ELF-1 (cell line): ENCODE measurements at regions not wholly inside any gene's neighbourhood (a gene's known extent, or its start where the extent isn't known, plus 50 kb on each side); places are given as distances from the start of the nearest gene placed in this dataset.
A peak's percentile ranks its signal among the peaks of the same experiment; 100 is the strongest.
"Not testable (repeated sequence)": the region's sequence is repeated elsewhere in the genome, so short reads cannot be mapped to it uniquely, and the experiment has no call there.

Experiments used
- DNase-seq: peaks from one replicate; pipeline ENCODE4 v3.0.0-alpha.2; 2016; ENCODE audit warnings: low read depth, low spot score

DNA sequence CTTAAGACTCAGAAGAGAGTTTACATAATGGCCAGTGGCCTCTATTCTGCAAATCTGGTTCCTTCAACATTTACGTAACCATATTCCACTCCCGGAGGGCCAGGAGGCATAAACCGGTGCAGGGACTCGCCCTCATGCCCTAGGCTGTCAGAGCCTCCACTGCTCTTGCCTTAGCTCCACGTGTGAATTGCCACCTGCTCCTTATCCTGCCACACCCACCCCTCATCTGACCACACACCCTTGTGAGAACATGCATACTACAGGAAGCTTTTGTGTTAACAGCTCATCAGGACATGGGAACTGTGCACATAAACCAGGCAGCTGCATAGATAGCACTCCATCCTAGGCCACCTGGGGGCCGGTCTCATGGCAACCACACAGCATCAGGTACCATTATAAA lies 146.7 kb upstream of the PFKP start:
- DNase-seq = no peak

DNA sequence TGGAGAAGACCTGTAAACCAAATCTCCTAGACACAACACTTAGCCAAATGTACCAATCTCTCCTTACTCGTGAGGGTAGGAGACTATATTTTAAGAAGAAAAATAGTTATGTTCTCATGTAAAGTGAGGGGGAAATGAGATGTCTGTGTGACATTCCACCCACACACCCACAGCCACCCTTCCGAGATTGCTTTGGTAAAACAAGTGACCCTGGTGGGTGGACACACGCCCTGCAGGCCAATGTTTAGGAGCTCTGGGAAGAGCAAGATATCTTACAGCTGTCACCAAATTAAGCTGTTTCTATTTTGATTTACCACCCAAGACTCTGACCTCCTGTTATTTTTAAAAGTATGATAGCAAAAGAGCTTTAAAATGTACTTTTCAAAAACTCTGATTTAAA lies 147.2 kb upstream of the PFKP start:
- DNase-seq = no peak

DNA sequence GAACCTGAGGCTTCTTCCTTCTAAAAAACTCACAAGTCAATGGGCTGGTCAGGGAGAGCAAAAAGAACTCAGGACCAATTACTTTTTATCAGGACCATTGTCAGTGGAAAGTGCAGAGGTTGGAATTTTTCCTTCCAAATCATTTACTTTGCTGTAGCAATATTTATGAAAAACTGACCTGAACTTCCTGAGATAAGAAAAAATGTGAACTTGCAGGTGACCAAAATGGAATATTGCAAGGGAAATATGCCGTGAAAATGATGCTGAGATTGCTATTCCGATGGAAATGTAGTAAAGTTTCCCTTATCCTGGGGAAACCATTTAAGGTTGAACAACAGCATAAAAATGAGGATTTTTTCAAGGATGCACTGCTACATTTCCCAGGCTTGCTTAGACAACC lies 148.3 kb upstream of the PFKP start:
- DNase-seq = no peak

DNA sequence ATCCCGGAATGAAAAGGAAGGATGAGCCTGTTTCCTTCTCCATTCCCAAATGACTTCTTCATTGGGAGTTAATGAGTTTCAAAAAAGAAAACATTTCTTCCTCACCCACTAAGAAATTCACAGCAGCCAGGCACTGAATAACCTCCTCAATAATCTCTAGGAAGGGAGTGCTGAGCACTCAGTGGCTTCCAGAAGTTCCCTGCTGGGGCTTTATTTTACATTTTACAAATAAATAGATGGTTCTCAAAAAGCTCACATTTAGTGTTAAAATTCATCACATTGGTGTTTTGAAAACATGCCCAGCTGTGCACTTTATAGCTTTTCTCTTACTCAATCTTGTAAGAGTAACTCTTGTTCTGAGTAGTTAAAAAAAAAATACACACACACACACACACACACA lies 148.9 kb upstream of the PFKP start:
- no peak for DNase-seq

DNA sequence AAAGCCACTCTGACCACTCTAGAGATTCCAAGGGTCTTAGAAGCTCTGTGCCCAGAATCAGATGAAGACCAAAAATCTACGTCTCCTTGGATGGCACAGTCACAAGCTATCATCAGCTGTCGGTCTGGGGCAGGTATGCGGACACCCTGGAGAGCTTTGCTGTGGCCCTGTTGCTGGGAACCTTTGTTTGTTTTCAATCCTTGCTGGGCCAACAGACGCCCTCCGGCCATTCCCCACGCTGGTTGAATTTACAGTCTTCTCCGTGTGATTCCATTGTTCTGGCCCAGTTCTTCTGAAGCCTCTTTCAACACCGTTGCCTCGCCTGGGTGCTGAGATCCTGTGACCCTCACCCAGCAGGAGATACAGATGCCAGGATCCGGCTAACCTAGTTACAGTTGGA lies 149.4 kb upstream of the PFKP start:
- DNase-seq = peak; percentile 75

DNA sequence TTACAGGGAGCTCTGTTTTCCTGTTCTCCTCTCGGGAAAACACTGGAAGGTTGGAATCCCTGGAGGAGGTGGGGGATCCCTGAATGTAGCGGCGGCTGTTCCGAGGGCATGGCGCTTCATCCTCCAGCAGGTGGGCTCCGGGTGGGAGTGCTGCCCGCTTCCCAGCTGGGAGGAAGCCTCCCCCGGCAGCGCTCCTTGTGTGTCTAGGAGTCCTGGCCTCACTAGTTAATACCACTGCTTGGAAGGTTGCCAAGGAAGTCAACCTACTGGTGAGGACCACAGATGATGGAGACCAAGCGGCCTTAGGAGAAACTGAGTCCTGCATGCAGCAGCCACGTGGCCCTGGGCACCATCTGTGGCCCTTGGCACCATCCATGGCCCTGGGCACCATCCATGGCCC lies 151.9 kb upstream of the PFKP start:
- DNase-seq = no peak

DNA sequence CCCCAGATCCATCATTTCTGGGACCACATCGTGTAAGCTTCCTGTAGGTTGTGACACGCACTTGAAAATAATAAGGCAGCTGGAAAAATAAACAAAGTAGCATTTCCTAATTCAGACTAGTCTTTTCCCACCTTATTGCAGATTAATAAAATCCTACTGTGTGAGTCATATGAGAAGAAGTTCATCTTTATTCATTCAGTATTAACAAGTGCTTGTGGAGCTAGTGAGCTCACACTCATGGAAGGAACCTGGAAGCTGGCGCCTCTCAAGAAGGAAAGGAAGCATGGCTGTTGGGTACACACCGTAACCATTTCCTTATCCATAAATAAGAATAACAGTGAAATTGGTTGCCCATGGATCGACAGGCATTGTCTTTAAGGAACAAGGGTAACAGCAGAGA lies 152.6 kb upstream of the PFKP start:
- no peak for DNase-seq

DNA sequence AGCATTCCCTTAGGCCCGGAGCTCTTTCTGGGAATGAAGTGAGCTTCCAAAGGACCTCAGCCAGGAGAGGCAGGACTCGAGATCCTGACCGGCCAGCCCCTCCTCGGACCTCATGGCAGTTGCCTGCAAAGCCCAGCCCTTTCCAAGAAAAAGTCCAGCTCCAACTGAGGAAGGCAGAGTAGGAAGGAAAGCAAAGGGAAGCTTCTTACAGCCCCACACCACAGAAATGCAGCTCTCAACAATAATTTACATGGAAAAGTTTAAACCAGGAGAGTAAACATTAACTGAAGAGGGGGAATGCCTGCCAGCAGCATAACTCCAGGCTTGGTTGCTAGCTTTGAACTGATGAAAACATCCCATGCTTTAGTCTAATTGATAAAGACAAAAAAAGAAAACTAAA lies 153.9 kb upstream of the PFKP start:
- DNase-seq = no peak

DNA sequence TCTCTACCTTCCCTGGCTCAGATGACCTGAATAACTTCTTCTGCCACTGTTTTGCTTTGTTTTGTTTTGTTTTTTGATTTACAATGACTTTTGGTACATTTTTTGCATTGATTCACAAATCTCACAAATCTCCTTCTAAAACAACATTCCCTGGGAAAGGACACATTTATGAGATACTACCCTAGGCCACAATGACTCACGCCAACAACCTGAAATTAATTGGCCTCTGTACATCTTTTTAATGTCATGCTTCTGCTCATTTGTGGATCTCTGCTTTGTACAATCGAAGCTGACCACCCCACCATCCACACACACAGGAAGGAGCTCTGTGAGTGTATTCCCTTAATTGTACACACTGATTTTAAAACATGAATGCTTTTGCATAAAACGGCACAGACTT lies 156.7 kb upstream of the PFKP start:
- DNase-seq = no peak

DNA sequence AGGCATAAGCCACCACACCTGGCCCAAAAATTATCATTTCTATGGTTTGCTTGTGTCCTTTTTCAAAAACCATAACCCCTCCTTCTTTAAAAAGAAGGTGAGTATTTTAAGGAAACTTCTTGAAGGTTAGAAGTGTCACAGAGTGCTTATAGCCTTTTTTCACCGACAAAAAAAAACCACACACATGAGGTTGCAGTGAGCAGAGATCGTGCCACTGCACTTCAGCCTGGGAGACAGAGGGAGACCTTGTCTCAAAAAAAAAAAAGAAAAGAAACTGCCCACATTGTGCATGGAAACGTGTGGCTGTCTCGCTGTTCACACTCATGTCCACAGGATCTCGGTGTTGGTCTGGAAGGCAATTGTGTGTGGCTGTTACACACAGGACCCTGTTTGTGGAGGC lies 157.4 kb upstream of the PFKP start:
- no peak for DNase-seq

DNA sequence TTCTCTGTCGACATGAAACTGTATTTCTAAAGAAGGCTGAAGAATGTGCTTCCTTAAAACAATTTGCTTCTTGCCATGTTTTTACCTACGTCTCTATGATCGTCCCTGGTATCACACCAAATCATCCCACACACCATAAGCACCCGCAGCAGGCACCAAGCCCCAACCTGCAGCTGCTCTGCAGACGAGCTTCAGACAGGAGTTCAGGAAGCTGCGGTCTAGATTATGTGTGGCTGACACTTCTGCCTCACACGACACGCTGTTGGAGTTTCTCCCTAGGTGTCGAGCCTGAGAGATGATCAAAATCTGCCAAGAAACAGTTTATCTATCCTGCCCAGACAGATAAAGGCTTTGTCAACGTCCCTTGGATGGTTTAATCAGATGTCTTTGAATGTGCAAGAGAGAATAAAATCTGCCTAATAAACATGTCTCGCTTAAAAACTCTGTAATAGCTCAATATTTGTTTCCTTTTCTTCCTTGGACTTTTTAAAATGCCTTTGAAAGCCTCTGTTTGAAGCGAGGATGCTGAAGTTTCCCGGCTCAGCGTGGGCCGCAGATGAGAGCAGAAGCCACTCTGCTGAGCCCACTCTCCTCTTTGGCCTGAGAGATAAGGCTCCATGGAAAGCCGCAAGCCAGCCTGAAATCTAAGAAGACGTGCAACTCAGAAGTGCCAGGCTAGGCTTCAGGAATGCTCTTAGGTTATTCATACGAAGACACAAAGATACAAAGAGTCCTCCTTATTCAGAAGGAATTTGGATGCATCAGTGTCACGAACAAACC lies 158.3 kb upstream of the PFKP start:
- no peak for DNase-seq

DNA sequence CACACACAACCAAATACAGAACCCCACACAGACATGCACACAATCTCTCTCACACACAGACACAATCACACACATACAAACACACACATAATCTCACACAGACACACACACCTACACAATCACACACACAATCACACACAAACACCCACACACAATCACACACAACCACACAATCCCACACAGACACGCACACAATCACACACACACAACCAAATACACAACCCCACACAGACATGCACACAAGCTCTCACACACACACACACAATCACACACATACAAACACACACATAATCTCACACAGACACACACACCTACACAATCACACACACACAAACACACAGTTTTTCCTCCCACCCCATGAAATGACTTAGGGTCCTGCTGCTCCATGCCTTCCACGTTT lies 160.4 kb upstream of the PFKP start:
- DNase-seq = no peak

DNA sequence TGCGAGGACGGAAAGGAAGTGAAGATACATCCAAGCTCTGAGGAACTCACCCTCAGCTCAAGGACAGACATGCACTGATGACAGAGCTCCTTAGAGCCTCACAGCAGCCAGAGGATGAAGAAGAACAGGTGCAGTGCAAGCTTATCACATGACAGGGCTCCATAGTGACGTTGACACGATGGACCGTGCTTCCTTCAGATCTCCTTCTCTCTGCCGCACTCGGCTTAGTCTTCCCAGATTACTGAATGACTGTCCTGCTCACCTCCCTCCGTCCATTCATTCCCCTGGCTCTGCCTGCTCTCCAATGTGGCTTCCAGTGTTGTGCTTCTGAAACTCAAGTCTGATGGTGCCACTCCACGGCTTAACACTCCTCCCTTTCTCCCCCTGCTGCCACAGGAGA lies 161.5 kb upstream of the PFKP start:
- DNase-seq = no peak

DNA sequence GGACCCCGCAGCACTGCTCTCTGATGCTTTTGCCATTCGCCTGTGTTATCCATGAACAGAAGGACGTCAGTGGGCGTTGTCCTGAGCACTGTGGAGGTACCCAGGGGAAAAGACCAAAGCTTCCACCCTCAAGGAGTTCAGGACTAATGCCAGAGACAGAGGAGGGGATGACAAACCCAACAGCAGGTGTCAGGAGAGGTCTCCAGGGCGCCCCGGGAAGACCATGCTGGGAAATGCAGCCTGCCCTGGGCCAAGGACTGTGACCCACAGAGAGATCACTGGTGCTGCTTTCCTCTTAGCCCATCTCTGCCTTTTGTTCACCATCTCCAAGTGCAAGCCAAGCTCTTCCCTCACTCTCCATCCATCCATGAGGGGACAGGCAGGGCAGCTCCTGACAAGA lies 166.8 kb upstream of the PFKP start:
- no peak for DNase-seq

DNA sequence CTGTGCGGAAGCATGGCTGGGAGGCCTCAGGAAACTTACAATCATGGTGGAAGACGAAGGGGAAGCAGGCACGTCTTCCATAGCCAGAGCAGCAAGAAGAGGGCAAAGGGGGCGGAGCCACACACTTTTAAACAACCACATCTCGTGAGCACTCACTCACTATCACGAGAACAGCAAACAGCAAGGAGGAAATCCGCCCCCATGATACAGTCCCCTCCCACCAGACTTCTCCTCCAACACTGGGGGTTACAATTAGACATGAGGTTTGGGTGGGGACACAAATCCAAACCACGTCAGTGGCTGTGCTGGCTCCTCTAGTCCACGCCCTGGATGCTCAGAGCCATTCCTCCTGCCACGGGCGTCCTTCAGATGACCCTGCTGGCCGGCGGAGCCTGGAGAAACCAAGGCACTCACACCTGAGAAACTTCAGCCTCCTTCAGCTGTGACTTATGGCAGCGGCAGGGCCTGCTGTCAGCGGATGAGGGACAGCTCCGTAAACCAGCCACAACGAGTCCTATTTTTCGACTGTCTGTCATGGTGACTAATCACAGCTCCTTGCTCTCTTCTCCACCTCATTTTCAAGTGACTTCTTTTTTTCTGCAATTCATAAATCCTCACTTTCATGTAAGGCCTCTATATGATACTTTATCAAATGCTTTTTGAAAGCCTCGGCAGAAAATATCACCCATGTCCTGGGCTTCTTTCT lies 167.9 kb upstream of the PFKP start:
- no peak for DNase-seq

DNA sequence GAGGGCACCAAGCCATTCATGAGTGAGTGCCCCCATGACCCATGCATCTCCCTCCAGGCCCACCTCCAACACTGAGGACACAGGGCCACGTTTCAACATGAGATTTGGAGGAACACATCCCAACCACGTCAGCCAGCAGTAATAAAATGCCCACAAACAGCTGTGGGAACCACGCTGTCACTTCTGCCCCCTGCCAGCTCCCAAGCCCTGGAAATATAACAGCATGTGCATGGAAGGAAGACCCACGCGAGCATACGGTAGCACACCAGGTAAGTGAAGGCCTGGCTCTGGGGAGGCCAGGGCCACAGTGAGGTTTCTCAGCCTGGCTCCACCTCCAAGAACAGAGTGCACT lies 168.9 kb upstream of the PFKP start:
- no peak for DNase-seq

DNA sequence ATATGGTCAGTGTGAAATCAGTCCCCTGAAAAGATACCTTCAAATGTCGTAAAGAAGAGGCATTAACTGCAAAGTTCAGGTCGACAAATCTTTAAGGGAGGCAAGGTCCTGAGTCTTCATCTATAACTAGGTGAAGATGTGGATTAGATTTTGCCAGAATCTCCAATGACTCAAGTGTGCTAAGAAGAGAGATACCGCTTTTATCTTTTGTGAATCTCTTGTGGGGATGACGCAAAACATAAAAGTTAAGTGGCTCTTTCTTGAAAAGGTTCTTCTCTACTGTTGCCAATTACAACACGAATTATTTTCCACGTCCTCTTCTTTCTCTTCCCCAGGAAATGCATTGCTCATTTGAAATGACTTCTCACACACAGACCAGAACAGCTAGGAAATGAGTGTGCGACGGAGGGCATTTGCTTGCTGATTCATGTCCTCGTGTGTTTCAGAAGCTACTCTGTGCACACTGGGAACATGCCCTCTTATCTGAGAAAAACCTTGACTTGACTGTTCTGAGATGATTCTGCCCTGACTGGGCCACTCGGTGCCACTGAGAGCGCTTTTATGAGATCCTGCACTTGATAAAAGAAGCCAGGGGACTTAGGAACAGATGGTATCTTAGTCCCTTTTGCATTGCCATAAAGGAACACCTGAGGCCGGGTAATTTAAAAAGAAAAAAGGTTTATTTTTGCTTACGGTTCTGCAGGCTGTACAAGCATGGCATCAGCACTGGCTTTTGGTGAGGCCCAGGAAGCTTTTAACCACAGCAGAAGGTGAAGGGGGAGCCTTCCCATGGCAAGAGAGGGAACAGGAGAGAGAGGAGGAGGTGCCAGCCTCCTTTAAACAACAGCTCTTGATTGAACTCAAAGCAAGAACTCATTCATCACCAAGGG lies 169.5 kb upstream of the PFKP start:
- DNase-seq = no peak

DNA sequence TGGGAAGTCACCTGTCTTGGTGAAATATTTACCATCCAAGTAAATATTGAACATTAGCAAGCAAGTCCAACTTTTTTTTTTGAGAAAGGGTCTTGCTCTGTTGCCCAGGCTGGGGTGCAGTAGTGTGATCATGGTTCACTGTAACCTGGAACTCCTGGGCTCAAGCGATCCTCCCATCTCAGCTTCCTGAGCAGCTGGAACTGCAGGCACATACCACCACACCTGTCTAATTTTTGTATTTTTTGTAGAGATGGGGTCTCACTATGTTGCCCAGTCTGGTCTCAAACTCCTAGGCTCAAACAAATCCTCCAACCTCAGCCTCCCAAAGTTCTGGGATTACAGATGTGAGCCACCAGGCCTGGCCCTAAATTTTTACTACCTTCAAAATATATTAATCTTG lies 171.0 kb upstream of the PFKP start:
- not testable (repeated sequence) for DNase-seq

DNA sequence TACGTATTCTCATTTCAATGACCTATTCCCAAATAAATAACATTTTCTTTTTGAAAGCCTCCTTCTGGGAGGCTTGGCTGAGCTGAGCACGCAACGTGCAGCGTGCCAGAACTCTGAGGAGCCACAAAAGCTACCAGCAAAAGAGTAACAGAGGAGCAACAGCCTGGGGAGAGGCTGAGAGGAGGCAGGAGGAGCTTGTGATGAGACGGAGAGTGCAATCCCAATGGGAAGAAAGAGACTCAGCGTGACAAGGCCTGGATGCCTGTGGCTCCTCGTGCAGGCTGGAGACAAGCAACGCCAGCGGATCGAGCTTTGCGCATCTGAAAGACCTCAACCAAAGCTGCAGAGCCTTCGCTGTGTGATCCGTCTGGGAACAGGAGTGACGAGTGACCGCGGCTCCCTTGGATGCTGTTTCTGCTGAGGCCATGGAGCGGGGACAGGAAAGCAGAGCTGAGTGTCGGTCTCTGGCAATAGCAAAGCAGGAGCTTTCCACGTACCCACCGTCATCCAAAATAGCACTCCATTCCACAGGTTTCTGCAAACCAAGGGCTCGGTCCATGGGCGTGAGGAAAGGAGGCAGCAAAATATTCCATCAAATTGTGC lies 171.7 kb upstream of the PFKP start:
- peak; percentile 40 for DNase-seq

DNA sequence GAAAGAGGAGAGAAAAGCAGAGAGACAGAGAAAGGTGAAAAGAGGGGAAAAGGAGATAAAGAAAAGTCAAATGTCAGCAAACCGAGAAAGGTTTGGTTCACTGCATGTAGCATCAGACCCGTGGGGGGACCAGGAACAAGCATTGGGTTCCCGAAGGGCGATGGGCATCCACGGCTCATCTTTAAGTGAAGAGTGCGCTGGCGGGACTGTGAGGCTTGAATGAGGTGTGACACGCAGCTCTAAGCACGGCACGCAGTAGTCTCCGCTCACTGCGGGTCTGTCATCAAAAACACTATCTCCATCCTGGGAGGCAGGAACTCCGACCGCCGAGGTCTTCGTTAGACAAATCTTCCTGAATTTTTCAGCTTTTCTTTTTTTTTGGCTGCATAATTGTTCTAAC lies 173.4 kb upstream of the PFKP start:
- DNase-seq = no peak

DNA sequence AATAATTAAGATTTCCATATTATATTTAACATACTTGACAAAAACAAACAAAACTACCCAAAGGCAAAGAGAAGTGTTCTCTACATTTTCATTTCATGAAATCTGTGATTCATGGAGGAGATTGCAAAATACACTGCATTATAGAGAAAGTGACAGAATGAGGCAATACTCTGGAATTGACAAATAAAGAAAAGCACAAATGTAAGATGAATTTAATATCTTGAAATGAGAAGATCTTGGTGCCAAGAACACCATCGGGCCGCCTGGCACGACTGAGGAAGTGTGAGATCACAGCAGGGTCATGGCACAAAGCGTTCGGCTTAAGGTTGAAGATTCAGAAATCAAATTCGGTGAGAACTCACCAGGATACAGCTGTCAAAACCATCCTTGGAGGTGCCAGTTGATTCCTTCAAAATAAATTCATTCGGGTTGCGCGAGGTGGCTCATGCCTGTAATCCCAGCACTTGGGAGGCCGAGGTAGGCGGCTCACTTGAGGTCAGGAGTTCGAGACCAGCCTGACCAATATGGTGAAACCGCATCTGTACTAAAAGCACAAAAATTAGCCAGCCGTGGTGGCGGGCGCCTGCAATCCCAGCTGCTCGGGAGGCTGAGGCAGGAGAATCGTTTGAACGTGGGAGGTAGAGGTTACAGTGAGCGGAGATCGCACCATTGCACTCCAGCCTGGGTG lies 174.0 kb upstream of the PFKP start:
- DNase-seq = no peak

DNA sequence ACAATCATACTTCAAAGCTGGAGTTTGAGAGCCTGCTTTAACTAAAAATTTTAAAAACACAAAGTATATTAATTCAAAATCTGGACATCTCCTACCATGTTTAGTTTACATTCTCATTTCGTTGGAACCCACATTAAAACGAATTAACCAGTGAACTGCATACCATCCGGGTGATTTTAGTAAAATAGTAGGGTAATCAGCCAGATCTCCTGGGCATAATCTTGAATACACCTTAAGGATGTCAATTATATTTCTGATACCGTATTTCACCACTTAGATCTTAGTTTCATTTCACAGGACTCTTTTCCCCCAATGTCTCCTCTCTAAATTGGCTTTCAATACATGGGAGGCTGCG lies 175.6 kb upstream of the PFKP start:
- DNase-seq = no peak
